HG03457 (cell line): ENCODE measurements at regions not wholly inside any gene's neighbourhood (a gene's known extent, or its start where the extent isn't known, plus 50 kb on each side); places are given as distances from the start of the nearest gene placed in this dataset.

Source experiments
- ATAC-seq: cut with Tn5 transposase; IDR thresholded peaks from one replicate; pipeline ENCODE4 v1.9.1; 2021; ENCODE audit warnings: moderate number of reproducible peaks; ENCODE audit not compliant: unreplicated experiment

GRCh38 chr2:236712961-236713673 lies 143.5 kb downstream of the ACKR3 start:
- ATAC-seq, result no peak

- no peak for ATAC-seq
Measured at GRCh38 chr2:236714080-236714479, 144.5 kb downstream of the ACKR3 start.

GRCh38 chr2:236715077-236715476 lies 145.5 kb downstream of the ACKR3 start:
- ATAC-seq, result no peak

- ATAC-seq, result no peak
Measured at GRCh38 chr2:236715491-236715961, 145.9 kb downstream of the ACKR3 start.

- no peak for ATAC-seq
Measured at GRCh38 chr2:236717120-236717519, 147.5 kb downstream of the ACKR3 start.

GRCh38 chr2:236717729-236718128 lies 148.1 kb downstream of the ACKR3 start:
- ATAC-seq, result no peak

GRCh38 chr2:236718207-236718992 lies 148.8 kb downstream of the ACKR3 start:
- no peak for ATAC-seq

- ATAC-seq, result no peak
Measured at GRCh38 chr2:236719192-236719635, 149.6 kb downstream of the ACKR3 start.

GRCh38 chr2:236720974-236721540 lies 151.4 kb downstream of the ACKR3 start:
- no peak for ATAC-seq

GRCh38 chr2:236724200-236724599 lies 154.6 kb downstream of the ACKR3 start:
- no peak for ATAC-seq

- no peak for ATAC-seq
Measured at GRCh38 chr2:236726701-236727450, 157.3 kb downstream of the ACKR3 start.

- ATAC-seq, result no peak
Measured at GRCh38 chr2:236728916-236729670, 159.5 kb downstream of the ACKR3 start.

GRCh38 chr2:236730393-236730792 lies 160.8 kb downstream of the ACKR3 start:
- no peak for ATAC-seq

- ATAC-seq, result no peak
Measured at GRCh38 chr2:236731767-236732580, 162.3 kb downstream of the ACKR3 start.

- ATAC-seq, result no peak
Measured at GRCh38 chr2:236733156-236733555, 163.5 kb downstream of the ACKR3 start.

- ATAC-seq, result no peak
Measured at GRCh38 chr2:236735825-236736238, 166.2 kb downstream of the ACKR3 start.

GRCh38 chr2:236738030-236738429 lies 168.4 kb downstream of the ACKR3 start:
- ATAC-seq, result no peak

GRCh38 chr2:236738896-236739295 lies 169.3 kb downstream of the ACKR3 start:
- no peak for ATAC-seq

- ATAC-seq, result no peak
Measured at GRCh38 chr2:236739663-236740062, 170.0 kb downstream of the ACKR3 start.
